Muscle of leg (tissue), 3 donors: ENCODE measurements at regions not wholly inside any gene's neighbourhood (a gene's known extent, or its start where the extent isn't known, plus 50 kb on each side); places are given as distances from the start of the nearest gene placed in this dataset.
"Not testable (repeated sequence)": the region's sequence is repeated elsewhere in the genome, so short reads cannot be mapped to it uniquely, and the experiment has no call there.

Experiments used
- DNase-seq: peaks from one replicate; pipeline ENCODE4 v3.0.0; 2013
- H3K27ac ChIP-seq: one replicate; pipeline ENCODE4 v1.5.1; 2013; ENCODE audit warnings: mild to moderate bottlenecking, low read length, control low read depth
- H3K27me3 ChIP-seq: one replicate; pipeline ENCODE4 v1.6.1; 2013; ENCODE audit warnings: low read length; ENCODE audit not compliant: control insufficient read depth, insufficient read depth
- H3K36me3 ChIP-seq: one replicate; pipeline ENCODE4 v1.6.1; 2013; ENCODE audit warnings: low read length; ENCODE audit not compliant: control insufficient read depth, insufficient read depth
- H3K4me1 ChIP-seq: one replicate; pipeline ENCODE4 v1.6.1; 2013; ENCODE audit warnings: low read length; ENCODE audit not compliant: control insufficient read depth, insufficient read depth
- H3K4me3 ChIP-seq: one replicate; pipeline ENCODE4 v1.5.1; 2013; ENCODE audit warnings: low read length, control low read depth
- H3K9me3 ChIP-seq: replicated peaks from 2 replicates; pipeline ENCODE4 v1.6.1; 2013; ENCODE audit warnings: low read depth, low read length; ENCODE audit not compliant: control insufficient read depth
- WGBS: methylation state at CpG from one replicate; pipeline ENCODE4 v1.1.5; 2013; ENCODE audit warnings: missing lambda C conversion rate; ENCODE audit not compliant: insufficient coverage; 5-methylcytosine and 5-hydroxymethylcytosine counted together

- no peak for DNase-seq
- WGBS: 8% methylated on average over 1 of the region's 1 CpG
- Histone ChIP-seq H3K36me3 (no peaks in the 10 kb centered on the region), H3K4me3 (no peak overlapping the region), H3K27me3 (no peaks in the 10 kb centered on the region), H3K27ac (no peak overlapping the region), H3K9me3 (peaks cover 2% of the 10 kb centered on the region), H3K4me1 (no peaks in the 10 kb centered on the region)
These were observed 178.9 kb upstream of the TUSC1 start for GRCh38 chr9:25857147-25857546.

DNA sequence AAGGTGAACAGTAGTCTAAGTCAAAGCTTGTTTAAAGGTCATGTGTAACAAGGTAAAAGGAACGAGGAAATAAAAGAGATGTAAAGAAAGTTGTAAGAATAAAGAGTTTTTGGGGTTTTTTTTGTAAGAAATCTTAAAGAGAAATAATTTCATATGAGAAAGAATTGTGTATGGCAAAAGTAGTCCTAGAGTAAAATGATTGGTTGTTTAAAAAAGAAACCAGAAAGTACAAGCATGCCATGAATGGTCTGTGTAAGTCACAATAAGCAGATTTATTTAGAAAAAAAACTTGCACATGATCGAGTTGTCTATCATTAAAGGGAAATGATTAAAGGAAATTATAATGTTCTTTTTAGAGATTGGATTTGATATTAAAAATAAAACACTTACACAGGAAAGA is 172.6 kb upstream of the TUSC1 start:
- no peak overlapping the region for H3K4me3 ChIP-seq
- WGBS: no CpG with 5 or more reads among the region's 2 CpGs
- DNase-seq: no peak
- H3K27ac ChIP-seq: no peak overlapping the region
- H3K36me3 ChIP-seq: no peaks in the 10 kb centered on the region
- H3K9me3 ChIP-seq: peaks cover 3% of the 10 kb centered on the region
- H3K4me1 ChIP-seq: no peaks in the 10 kb centered on the region
- H3K27me3 ChIP-seq: no peaks in the 10 kb centered on the region

- Histone ChIP-seq H3K27me3 (no peaks in the 10 kb centered on the region), H3K27ac (no peak overlapping the region), H3K36me3 (no peaks in the 10 kb centered on the region), H3K4me3 (no peak overlapping the region), H3K4me1 (no peaks in the 10 kb centered on the region), H3K9me3 (no peaks in the 10 kb centered on the region)
- no CpG with 5 or more reads among the region's 1 CpG for WGBS
- no peak for DNase-seq
These were observed 167.6 kb upstream of the TUSC1 start for GRCh38 chr9:25845867-25846266.

DNA sequence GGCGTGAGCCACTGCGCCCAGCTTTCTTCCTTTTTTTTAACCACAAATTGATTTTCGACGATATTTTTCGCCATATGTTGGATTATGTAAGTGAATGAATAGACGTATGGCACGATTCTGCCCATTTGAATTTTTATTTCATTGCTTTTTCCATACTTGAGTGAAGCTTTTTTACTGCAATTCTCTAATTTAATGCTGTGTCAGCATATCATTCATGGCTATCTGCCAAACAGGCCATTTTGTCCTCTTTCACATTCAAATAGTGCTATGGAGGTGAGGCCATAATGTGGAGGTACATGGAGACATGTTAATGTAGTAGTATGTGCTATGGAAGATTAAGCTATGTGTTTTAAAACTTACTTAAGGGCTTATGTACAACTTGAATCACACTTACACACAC is 152.1 kb upstream of the TUSC1 start:
- Histone ChIP-seq H3K9me3 (peaks cover 11% of the 10 kb centered on the region), H3K36me3 (no peaks in the 10 kb centered on the region), H3K4me3 (no peak overlapping the region), H3K4me1 (no peaks in the 10 kb centered on the region), H3K27ac (no peak overlapping the region), H3K27me3 (no peaks in the 10 kb centered on the region)
- no peak for DNase-seq
- WGBS: no CpG with 5 or more reads among the region's 7 CpGs

DNA sequence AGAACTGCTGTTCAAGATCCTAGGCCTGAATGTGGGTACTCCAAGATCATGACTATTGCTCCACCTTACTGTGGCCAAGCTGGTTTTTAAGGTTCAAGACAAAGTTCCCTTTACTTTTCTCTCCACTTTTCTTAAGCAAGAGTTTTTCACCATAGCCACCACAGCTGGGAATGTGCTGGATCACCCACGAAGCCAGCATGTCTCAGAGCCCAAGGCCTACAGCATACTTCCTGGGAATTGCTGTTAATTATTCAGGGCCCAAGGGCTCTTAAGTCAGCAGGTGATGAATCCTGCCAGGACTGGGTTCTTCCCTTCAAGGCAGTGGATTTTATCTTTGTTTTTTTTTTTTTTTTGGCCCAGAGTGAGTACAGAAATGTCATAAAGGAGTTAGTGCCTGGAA is 149.4 kb upstream of the TUSC1 start:
- no peak for DNase-seq
- no peak overlapping the region for H3K27ac ChIP-seq
- H3K4me1 ChIP-seq: no peaks in the 10 kb centered on the region
- H3K36me3 ChIP-seq: no peaks in the 10 kb centered on the region
- peaks cover 11% of the 10 kb centered on the region for H3K9me3 ChIP-seq
- no peaks in the 10 kb centered on the region for H3K27me3 ChIP-seq
- no peak overlapping the region for H3K4me3 ChIP-seq
- WGBS: no CpG with 5 or more reads among the region's 1 CpG

GRCh38 chr9:25816439-25816838 is 138.2 kb upstream of the TUSC1 start:
- Histone ChIP-seq H3K27ac (no peak overlapping the region), H3K36me3 (no peaks in the 10 kb centered on the region), H3K9me3 (no peaks in the 10 kb centered on the region), H3K27me3 (no peaks in the 10 kb centered on the region), H3K4me1 (no peaks in the 10 kb centered on the region), H3K4me3 (no peak overlapping the region)
- DNase-seq: no peak
- 91% methylated on average over 2 of the region's 3 CpGs for WGBS

DNA sequence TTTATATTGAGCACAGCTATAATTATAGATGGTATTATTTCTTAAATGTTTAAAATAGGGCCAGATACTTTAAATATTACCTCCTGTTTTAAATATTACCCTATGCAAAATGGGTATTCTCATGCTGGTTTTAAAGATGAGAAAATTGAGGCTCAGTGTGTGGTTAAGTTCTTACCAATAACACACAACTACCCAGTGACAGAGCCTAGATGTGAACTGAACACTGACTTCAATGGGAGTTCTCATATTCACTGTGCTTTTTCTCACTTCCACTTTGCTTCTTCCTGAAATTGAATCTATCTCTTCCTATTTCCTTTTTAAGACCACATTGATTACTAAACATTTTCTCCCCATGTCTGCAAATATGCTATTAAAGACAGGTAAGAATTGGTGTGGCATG is 135.8 kb upstream of the TUSC1 start:
- Histone ChIP-seq H3K27me3 (no peaks in the 10 kb centered on the region), H3K36me3 (no peaks in the 10 kb centered on the region)

DNA sequence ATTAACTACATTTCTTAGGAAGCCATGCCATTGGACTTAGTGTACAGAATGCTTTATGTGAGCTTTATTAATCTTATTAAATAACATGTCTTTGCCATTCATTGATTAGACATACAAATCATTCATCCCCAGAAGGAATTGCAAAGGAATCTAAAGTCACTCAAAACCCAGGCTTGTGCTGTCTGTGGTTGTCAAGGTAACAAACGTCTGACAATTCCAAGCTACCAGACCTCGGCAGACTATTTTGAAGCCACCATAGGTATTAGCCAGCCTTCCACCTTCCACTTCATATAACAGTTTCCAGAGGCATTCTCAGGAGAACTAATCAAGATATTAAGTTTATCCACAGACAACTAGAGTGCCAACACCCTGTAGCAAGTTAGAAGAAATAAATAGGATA is 135.2 kb upstream of the TUSC1 start:
- 20% methylated on average over 2 of the region's 2 CpGs for WGBS
- Histone ChIP-seq H3K27ac (no peak overlapping the region), H3K36me3 (no peaks in the 10 kb centered on the region), H3K27me3 (no peaks in the 10 kb centered on the region), H3K4me1 (no peaks in the 10 kb centered on the region), H3K4me3 (no peak overlapping the region), H3K9me3 (no peaks in the 10 kb centered on the region)
- DNase-seq: no peak

More for the DNA sequence above, 135.8 kb upstream of the TUSC1 start:
- H3K9me3 ChIP-seq: no peaks in the 10 kb centered on the region
- H3K27ac ChIP-seq: no peak overlapping the region
- H3K4me1 ChIP-seq: no peaks in the 10 kb centered on the region
- H3K4me3 ChIP-seq: no peak overlapping the region
- no peak for DNase-seq

DNA sequence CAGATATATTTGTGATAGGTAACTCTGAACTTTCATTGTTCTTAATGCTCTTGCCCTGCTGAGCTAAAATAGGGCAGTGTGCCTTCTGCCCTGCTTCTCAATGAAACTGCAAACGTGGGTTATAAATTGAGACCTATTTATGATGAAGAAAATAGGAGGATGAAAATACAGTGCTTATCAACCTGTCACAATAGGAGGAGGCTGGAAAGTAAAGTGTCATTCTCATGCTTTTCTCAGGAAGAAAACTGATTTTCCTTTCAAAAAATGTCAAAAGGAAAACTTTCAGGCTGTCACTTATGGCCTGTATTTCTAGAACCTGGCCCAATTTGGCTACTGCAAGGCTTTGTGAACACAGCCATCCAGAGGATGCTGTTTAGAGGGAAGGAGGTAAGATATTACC is 130.3 kb upstream of the TUSC1 start:
- WGBS: no CpG with 5 or more reads among the region's 1 CpG

GRCh38 chr9:25804856-25805255 is 126.6 kb upstream of the TUSC1 start:
- H3K9me3 ChIP-seq: no peaks in the 10 kb centered on the region
- no peaks in the 10 kb centered on the region for H3K27me3 ChIP-seq
- no peaks in the 10 kb centered on the region for H3K4me1 ChIP-seq
- no peak overlapping the region for H3K27ac ChIP-seq
- H3K4me3 ChIP-seq: no peak overlapping the region
- DNase-seq: no peak
- no peaks in the 10 kb centered on the region for H3K36me3 ChIP-seq

More for the DNA sequence above, 130.3 kb upstream of the TUSC1 start:
- Histone ChIP-seq H3K4me1 (no peaks in the 10 kb centered on the region), H3K9me3 (no peaks in the 10 kb centered on the region), H3K27ac (no peak overlapping the region), H3K27me3 (no peaks in the 10 kb centered on the region), H3K36me3 (no peaks in the 10 kb centered on the region), H3K4me3 (no peak overlapping the region)
- DNase-seq: no peak

DNA sequence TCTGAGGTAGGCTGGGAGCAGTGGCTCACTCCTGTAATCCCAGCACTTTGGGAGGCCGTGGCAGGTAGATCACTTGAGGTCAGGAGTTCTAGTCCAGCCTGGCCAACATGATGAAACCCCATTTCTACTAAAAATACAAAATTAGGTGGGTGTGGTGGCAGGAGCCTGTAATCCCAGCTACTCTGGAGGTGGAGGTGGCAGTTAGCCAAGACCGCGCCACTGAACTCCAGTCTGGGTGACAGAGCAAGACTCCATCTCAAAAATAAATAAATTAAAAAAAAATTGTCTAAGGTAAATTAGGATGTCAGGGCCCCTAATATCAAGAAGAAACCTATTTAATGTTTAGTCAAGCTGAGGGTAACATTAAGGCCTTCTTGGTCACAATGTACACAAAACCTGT is 123.7 kb upstream of the TUSC1 start:
- not testable (repeated sequence) for H3K4me3 ChIP-seq, H3K27ac ChIP-seq, H3K27me3 ChIP-seq, H3K36me3 ChIP-seq, DNase-seq, H3K4me1 ChIP-seq, H3K9me3 ChIP-seq
- no CpG with 5 or more reads among the region's 3 CpGs for WGBS
